ENCODE measurements at regions not wholly inside any gene's neighbourhood (a gene's known extent, or its start where the extent isn't known, plus 50 kb on each side); places are given as distances from the start of the nearest gene placed in this dataset.

- Histone ChIP-seq H3K36me3 (ENCODE audit: control insufficient read depth in 2 of 2, extremely low read depth in 1 of 2, insufficient read depth in 2 of 2, low read length in 2 of 2) (no peaks in the 10 kb centered on the region), H3K4me2 (ENCODE audit: insufficient read depth, low read length) (no peak overlapping the region), H3K27ac (ENCODE audit: insufficient read depth, low read depth, low read length) (no peak overlapping the region), H3K9me1 (replicated peaks; ENCODE audit: control insufficient read depth, extremely low read depth, insufficient read depth, low read length) (no peaks in the 10 kb centered on the region), H2AFZ (ENCODE audit: low read depth, low read length) (no peak overlapping the region), H3K27me3 (ENCODE audit: control insufficient read depth in 2 of 2, insufficient read depth in 2 of 2, low read length in 2 of 2) (no peaks in the 10 kb centered on the region), H3K4me1 (ENCODE audit: control insufficient read depth, extremely low read depth, insufficient read depth, low read length) (no peaks in the 10 kb centered on the region), H3K9me3 (replicated peaks; ENCODE audit: control insufficient read depth, insufficient read depth, low read length) (no peaks in the 10 kb centered on the region), H4K20me1 (replicated peaks; ENCODE audit: control insufficient read depth, extremely low read depth, insufficient read depth, low read length) (no peaks in the 10 kb centered on the region), H3K79me2 (ENCODE audit: control insufficient read depth, insufficient read depth, low read length) (no peaks in the 10 kb centered on the region), H3K9ac (replicated peaks; ENCODE audit: extremely low read depth, insufficient read depth, low read length) (no peak overlapping the region), H3K4me3 (replicated peaks in 1 of 3; ENCODE audit: insufficient read depth in 1 of 3, low read depth in 1 of 3, low read length in 3 of 3) (no peak overlapping the region)
- TF ChIP-seq GATA2 (IDR thresholded peaks at IDR 0.05; ENCODE audit: insufficient read depth, insufficient read length, low read depth, low read length) (no peak), JUN (IDR thresholded peaks at IDR 0.05; ENCODE audit: borderline replicate concordance, insufficient read depth, insufficient read length, low read depth) (no peak), MYC (IDR thresholded peaks at IDR 0.05; ENCODE audit: low read depth, low read length) (no peak), POLR2A (IDR thresholded peaks at IDR 0.05; ENCODE audit: low read depth, low read length) (no peak), POLR2AphosphoS5 (IDR thresholded peaks at IDR 0.05; ENCODE audit: insufficient read depth, low read depth, low read length) (no peak), EZH2 (IDR thresholded peaks at IDR 0.05; ENCODE audit: borderline replicate concordance, low read depth, low read length, severe bottlenecking) (no peak), FOS (IDR thresholded peaks at IDR 0.05; ENCODE audit: borderline replicate concordance, insufficient read depth, low read length) (no peak)
- TF ChIP-seq, protein P1, sequence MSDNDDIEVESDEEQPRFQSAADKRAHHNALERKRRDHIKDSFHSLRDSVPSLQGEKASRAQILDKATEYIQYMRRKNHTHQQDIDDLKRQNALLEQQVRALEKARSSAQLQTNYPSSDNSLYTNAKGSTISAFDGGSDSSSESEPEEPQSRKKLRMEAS (IDR thresholded peaks at IDR 0.05; ENCODE audit: insufficient read depth, insufficient read length), result no peak
- TF ChIP-seq, protein P2, sequence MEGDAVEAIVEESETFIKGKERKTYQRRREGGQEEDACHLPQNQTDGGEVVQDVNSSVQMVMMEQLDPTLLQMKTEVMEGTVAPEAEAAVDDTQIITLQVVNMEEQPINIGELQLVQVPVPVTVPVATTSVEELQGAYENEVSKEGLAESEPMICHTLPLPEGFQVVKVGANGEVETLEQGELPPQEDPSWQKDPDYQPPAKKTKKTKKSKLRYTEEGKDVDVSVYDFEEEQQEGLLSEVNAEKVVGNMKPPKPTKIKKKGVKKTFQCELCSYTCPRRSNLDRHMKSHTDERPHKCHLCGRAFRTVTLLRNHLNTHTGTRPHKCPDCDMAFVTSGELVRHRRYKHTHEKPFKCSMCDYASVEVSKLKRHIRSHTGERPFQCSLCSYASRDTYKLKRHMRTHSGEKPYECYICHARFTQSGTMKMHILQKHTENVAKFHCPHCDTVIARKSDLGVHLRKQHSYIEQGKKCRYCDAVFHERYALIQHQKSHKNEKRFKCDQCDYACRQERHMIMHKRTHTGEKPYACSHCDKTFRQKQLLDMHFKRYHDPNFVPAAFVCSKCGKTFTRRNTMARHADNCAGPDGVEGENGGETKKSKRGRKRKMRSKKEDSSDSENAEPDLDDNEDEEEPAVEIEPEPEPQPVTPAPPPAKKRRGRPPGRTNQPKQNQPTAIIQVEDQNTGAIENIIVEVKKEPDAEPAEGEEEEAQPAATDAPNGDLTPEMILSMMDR (IDR thresholded peaks at IDR 0.05; ENCODE audit: extremely low read depth in 1 of 2, insufficient read depth in 1 of 2, low read depth in 1 of 2, low read length in 2 of 2), result no peak
- intact Hi-C loops (cut with micrococcal nuclease), result no loop called here
- FAIRE-seq (no peak), DNase-seq (ENCODE audit: low read depth, low spot score) (no peak)
- CTCF ChIA-PET, result interaction anchor here (1.0 kb wide), 2 partner anchors 10 to 878 kb away, joined by 3 read pairs; no protein-coding TSS in a partner anchor
- no TSS peak for BruUV-seq (replicated peaks)
- POLR2A ChIA-PET, result interaction anchor here (0.7 kb wide), 1 partner anchor 385 kb away, joined by 3 read pairs; no protein-coding TSS in a partner anchor
- dilution Hi-C loops (cut with MboI; ENCODE audit: extremely low pct_ligation_motif_present, low sequenced_read_pairs), result no loop called here
Measured at GRCh38 chr9:71518045-71518827, 250.1 kb downstream of the CEMIP2 start.

Measured in endothelial cell of umbilical vein (primary cell).